IMR-90 (cell line): ENCODE measurements at regions not wholly inside any gene's neighbourhood (a gene's known extent, or its start where the extent isn't known, plus 50 kb on each side); places are given as distances from the start of the nearest gene placed in this dataset.

ENCODE experiments used
- TF ChIP-seq, protein P1 (sequence below): fragments of 150-350 bp; IDR thresholded peaks from 2 replicates; pipeline ENCODE4 v1.6.1; 2017; ENCODE audit warnings: mild to moderate bottlenecking, antibody characterized with exemption, low read length, low read depth
- TF ChIP-seq, protein P2 (sequence below): conservative IDR thresholded peaks from 2 replicates; pipeline ENCODE4 v1.5.1; 2012; ENCODE audit warnings: mild to moderate bottlenecking, low read depth, low read length, improper control_type of control experiment

DNA sequence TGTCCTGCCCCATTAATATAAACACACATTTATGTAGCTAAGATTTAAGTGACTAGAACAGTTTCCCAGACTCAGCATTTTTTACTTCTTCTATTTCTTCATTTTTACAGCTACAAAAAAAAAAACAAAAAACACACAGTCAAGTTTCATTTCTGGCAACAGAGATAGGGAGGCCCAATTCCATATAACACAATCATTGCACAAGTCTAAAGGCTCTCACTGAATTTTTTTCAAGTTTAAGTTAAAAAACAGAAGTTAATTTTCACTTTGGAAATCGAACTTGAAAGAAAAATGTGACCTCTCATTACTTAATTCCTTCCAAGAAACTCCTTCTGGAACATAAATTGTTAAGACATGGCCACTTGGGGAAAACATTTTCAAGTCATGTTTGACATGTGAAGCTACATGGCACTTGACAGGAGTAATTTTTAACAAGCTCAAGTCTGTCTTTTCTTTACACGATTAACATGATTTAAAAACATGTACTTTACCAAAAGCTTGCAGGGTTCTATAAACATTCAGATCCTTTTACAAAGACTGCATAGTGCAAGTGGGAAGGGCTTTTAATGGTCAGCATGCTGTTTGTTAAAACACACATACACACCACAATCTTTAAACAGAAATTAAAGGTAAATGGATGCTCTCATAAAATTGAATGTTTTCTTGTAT, 100.1 kb upstream of the CCDC28A start:
- TF ChIP-seq, protein P1, sequence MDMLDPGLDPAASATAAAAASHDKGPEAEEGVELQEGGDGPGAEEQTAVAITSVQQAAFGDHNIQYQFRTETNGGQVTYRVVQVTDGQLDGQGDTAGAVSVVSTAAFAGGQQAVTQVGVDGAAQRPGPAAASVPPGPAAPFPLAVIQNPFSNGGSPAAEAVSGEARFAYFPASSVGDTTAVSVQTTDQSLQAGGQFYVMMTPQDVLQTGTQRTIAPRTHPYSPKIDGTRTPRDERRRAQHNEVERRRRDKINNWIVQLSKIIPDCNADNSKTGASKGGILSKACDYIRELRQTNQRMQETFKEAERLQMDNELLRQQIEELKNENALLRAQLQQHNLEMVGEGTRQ = no peak
- TF ChIP-seq, protein P2, sequence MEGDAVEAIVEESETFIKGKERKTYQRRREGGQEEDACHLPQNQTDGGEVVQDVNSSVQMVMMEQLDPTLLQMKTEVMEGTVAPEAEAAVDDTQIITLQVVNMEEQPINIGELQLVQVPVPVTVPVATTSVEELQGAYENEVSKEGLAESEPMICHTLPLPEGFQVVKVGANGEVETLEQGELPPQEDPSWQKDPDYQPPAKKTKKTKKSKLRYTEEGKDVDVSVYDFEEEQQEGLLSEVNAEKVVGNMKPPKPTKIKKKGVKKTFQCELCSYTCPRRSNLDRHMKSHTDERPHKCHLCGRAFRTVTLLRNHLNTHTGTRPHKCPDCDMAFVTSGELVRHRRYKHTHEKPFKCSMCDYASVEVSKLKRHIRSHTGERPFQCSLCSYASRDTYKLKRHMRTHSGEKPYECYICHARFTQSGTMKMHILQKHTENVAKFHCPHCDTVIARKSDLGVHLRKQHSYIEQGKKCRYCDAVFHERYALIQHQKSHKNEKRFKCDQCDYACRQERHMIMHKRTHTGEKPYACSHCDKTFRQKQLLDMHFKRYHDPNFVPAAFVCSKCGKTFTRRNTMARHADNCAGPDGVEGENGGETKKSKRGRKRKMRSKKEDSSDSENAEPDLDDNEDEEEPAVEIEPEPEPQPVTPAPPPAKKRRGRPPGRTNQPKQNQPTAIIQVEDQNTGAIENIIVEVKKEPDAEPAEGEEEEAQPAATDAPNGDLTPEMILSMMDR = no peak
